Lung (tissue), 11 donors: ENCODE measurements at regions not wholly inside any gene's neighbourhood (a gene's known extent, or its start where the extent isn't known, plus 50 kb on each side); places are given as distances from the start of the nearest gene placed in this dataset.

ENCODE experiments used
- ATAC-seq: fragments of 200-7000 bp; cut with Tn5 transposase; one replicate; pipeline ENCODE4 v1.9.1; 2020; ENCODE audit warnings: moderate number of reproducible peaks; ENCODE audit not compliant: insufficient read depth, low FRiP score
- DNase-seq, 3 donors: peaks; one replicate each; pipeline ENCODE4 v3.0.0-alpha.2; 2013 to 2017
- H3K27ac ChIP-seq, 2 donors: one replicate each; pipeline ENCODE4 v1.5.1; 2013; ENCODE audit warnings: mild to moderate bottlenecking in 2 of 2, moderate library complexity in 2 of 2, control low read depth in 1 of 2, inconsistent platforms in 1 of 2, low read depth in 1 of 2, low read length in 1 of 2
- H3K27me3 ChIP-seq, 3 donors: one replicate each; pipeline ENCODE4 v1.5.1; 2013; ENCODE audit warnings: low read length in 2 of 3; ENCODE audit not compliant: control insufficient read depth in 3 of 3, insufficient read depth in 3 of 3
- H3K36me3 ChIP-seq, 4 donors: one replicate each; pipeline ENCODE4 v1.5.1; 2013; ENCODE audit warnings: low read length in 4 of 4, mild to moderate bottlenecking in 1 of 4, moderate library complexity in 1 of 4; ENCODE audit not compliant: control insufficient read depth in 4 of 4, insufficient read depth in 4 of 4
- H3K4me1 ChIP-seq, 5 donors: one replicate each; pipeline ENCODE4 v1.5.1; 2013; ENCODE audit warnings: low read length in 5 of 5, mild to moderate bottlenecking in 2 of 5, moderate library complexity in 1 of 5; ENCODE audit not compliant: control insufficient read depth in 5 of 5, insufficient read depth in 5 of 5
- H3K4me3 ChIP-seq: one replicate; pipeline ENCODE4 v1.5.1; 2013; ENCODE audit warnings: mild to moderate bottlenecking, control low read depth, moderate library complexity
- H3K9ac ChIP-seq, 2 donors: one replicate each; pipeline ENCODE4 v1.5.1; 2013; ENCODE audit warnings: low read length in 2 of 2, control low read depth in 1 of 2; ENCODE audit not compliant: insufficient read depth in 1 of 2
- H3K9me3 ChIP-seq, 4 donors: one replicate each; pipeline ENCODE4 v1.5.1; 2013; ENCODE audit warnings: low read length in 3 of 4, mild to moderate bottlenecking in 1 of 4, moderate library complexity in 1 of 4; ENCODE audit not compliant: control insufficient read depth in 4 of 4, insufficient read depth in 3 of 4
- CTCF ChIP-seq: IDR thresholded peaks from 2 replicates; pipeline ENCODE4 v1.5.1; 2012; ENCODE audit warnings: mild to moderate bottlenecking; ENCODE audit errors: control extremely low read depth, extremely low read depth
- WGBS, 2 donors: extraction: QIAGEN DNeasy Blood & Tissue Kit; methylation state at CpG; one replicate each; pipeline ENCODE4 v1.1.7; 2013; 5-methylcytosine and 5-hydroxymethylcytosine counted together
- donor health status: control.
- donor health status: control.
- donor health status: Bipolar disorder and iron deficiency.
- donor health status: healthy.
- donor health status: DM: yes; HTN: yes; CAD: no.

- ATAC-seq (no peak), DNase-seq (no peak)
- no peak overlapping the region for H3K4me3 ChIP-seq
- no peaks in the 10 kb centered on the region for H3K27me3 ChIP-seq
- no peaks in the 10 kb centered on the region for H3K36me3 ChIP-seq
- WGBS, 2 donors: 94 to 97% methylated on average over 5 of the region's 5 CpGs
- H3K9ac ChIP-seq: no peak overlapping the region
- peaks cover 0 to 30% (median 8%) of the 10 kb centered on the region in 5 donors for H3K4me1 ChIP-seq
- H3K27ac ChIP-seq: no peak overlapping the region
- TF ChIP-seq CTCF: no peak
- no peaks in the 10 kb centered on the region for H3K9me3 ChIP-seq
Measured at GRCh38 chr3:195007151-195007550, 263.8 kb downstream of the XXYLT1 start.

- 28 to 41% methylated on average over 4 of the region's 4 CpGs for WGBS, 2 donors
- Histone ChIP-seq H3K9ac (no peak overlapping the region), H3K27ac (no peak overlapping the region), H3K4me3 (no peak overlapping the region), H3K36me3 (no peaks in the 10 kb centered on the region), H3K4me1 (peaks cover 0 to 24% (median 3%) of the 10 kb centered on the region in 5 donors), H3K27me3 (no peaks in the 10 kb centered on the region), H3K9me3 (no peaks in the 10 kb centered on the region)
- ATAC-seq (no peak), DNase-seq (peak in 2 of 3 donors; percentile 15 to 43)
- TF ChIP-seq CTCF: no peak
Measured at GRCh38 chr3:195007766-195008165, 263.2 kb downstream of the XXYLT1 start.

- WGBS, 2 donors: 86 to 93% methylated on average over 6 of the region's 6 CpGs
Measured at GRCh38 chr3:195008816-195009215, 262.1 kb downstream of the XXYLT1 start.

More at GRCh38 chr3:195008816-195009215, 262.1 kb downstream of the XXYLT1 start:
- no peaks in the 10 kb centered on the region for H3K27me3 ChIP-seq
- no peak for DNase-seq
- peaks cover 0 to 16% (median 0%) of the 10 kb centered on the region in 5 donors for H3K4me1 ChIP-seq
- no peak overlapping the region for H3K9ac ChIP-seq
- H3K36me3 ChIP-seq: no peaks in the 10 kb centered on the region
- no peak overlapping the region for H3K27ac ChIP-seq
- H3K4me3 ChIP-seq: no peak overlapping the region
- no peak for TF ChIP-seq CTCF
- H3K9me3 ChIP-seq: no peaks in the 10 kb centered on the region
- ATAC-seq: no peak
